ENCODE measurements at regions not wholly inside any gene's neighbourhood (a gene's known extent, or its start where the extent isn't known, plus 50 kb on each side); places are given as distances from the start of the nearest gene placed in this dataset.

DNA sequence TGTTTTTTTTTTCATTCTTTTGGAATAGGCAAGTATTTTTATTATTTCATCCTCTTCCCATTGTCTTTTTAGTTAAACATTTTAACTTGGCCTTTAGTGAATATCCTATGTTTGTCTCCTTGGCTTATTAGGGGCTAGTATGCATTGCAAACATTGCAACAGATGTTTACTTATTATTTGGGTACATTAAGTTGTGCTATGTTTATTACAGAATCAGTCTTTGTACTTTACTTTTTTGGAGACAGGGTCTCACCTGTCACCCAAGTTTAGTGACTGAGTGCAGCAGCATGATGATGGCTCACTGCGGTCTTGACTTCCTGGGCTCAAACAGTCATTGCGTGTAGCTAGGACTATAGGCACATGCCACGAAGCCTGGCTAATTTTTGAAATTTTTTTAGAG, 51.1 kb upstream of the NUDT6 start:
- H3K4me1 ChIP-seq (ENCODE audit: insufficient read depth, low read length), result no peaks in the 10 kb centered on the region
- 97% methylated on average over 3 of the region's 3 CpGs for WGBS
- H3K9me3 ChIP-seq (ENCODE audit: insufficient read depth, low read depth, low read length), result peaks cover 45% of the 10 kb centered on the region
- no peak overlapping the region for H3K27ac ChIP-seq (ENCODE audit: low read depth, low read length)
- peaks cover 46% of the 10 kb centered on the region for H3K36me3 ChIP-seq (ENCODE audit: insufficient read depth, low read length)
- H3K9ac ChIP-seq (ENCODE audit: low read depth, low read length), result no peak overlapping the region
- H3K27me3 ChIP-seq (ENCODE audit: insufficient read depth, low read length), result no peaks in the 10 kb centered on the region
- no peak overlapping the region for H3K4me3 ChIP-seq (ENCODE audit: low read length)

GRCh38 chr4:122976111-122976510, 53.7 kb upstream of the NUDT6 start:
- H3K9ac ChIP-seq (ENCODE audit: low read depth, low read length), result no peak overlapping the region
- peaks cover 66% of the 10 kb centered on the region for H3K36me3 ChIP-seq (ENCODE audit: insufficient read depth, low read length)
- H3K27ac ChIP-seq (ENCODE audit: low read depth, low read length), result no peak overlapping the region
- H3K4me1 ChIP-seq (ENCODE audit: insufficient read depth, low read length), result no peaks in the 10 kb centered on the region
- H3K27me3 ChIP-seq (ENCODE audit: insufficient read depth, low read length), result no peaks in the 10 kb centered on the region
- no peak overlapping the region for H3K4me3 ChIP-seq (ENCODE audit: low read length)
- H3K9me3 ChIP-seq (ENCODE audit: insufficient read depth, low read depth, low read length), result peaks cover 46% of the 10 kb centered on the region
- 91% methylated on average over 2 of the region's 2 CpGs for WGBS

- Histone ChIP-seq H3K27me3 (ENCODE audit: insufficient read depth, low read length) (no peaks in the 10 kb centered on the region), H3K9ac (ENCODE audit: low read depth, low read length) (no peak overlapping the region), H3K4me1 (ENCODE audit: insufficient read depth, low read length) (no peaks in the 10 kb centered on the region), H3K4me3 (ENCODE audit: low read length) (no peak overlapping the region), H3K36me3 (ENCODE audit: insufficient read depth, low read length) (peaks cover 66% of the 10 kb centered on the region), H3K27ac (ENCODE audit: low read depth, low read length) (no peak overlapping the region), H3K9me3 (ENCODE audit: insufficient read depth, low read depth, low read length) (peaks cover 46% of the 10 kb centered on the region)
- 96% methylated on average over 9 of the region's 9 CpGs for WGBS
These were observed 54.7 kb upstream of the NUDT6 start for GRCh38 chr4:122977103-122977502.

DNA sequence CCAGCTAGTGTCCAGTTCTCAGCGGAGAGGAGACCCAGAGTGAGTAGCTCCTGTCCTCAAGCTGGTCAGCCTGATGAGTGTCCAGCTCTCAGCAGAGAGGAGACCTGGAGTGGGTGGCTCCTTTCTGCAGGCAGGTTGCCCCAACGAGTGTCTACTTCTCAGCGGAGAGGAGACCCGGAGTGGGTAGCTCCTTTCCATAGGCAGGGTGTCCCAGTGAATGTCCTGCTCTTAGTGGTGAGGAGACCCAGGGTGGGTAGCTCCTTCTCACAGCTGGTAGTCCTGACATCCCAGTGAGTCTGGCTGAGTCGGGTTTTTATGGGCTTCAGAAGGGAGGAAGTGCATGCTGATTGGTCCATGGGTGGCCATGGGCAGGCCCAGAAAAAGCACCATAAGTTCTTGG, 55.7 kb upstream of the NUDT6 start:
- Histone ChIP-seq H3K9ac (ENCODE audit: low read depth, low read length) (no peak overlapping the region), H3K27me3 (ENCODE audit: insufficient read depth, low read length) (no peaks in the 10 kb centered on the region), H3K36me3 (ENCODE audit: insufficient read depth, low read length) (peaks cover 66% of the 10 kb centered on the region), H3K4me1 (ENCODE audit: insufficient read depth, low read length) (no peaks in the 10 kb centered on the region), H3K27ac (ENCODE audit: low read depth, low read length) (no peak overlapping the region), H3K9me3 (ENCODE audit: insufficient read depth, low read depth, low read length) (peaks cover 46% of the 10 kb centered on the region), H3K4me3 (ENCODE audit: low read length) (no peak overlapping the region)
- 96% methylated on average over 5 of the region's 5 CpGs for WGBS

DNA sequence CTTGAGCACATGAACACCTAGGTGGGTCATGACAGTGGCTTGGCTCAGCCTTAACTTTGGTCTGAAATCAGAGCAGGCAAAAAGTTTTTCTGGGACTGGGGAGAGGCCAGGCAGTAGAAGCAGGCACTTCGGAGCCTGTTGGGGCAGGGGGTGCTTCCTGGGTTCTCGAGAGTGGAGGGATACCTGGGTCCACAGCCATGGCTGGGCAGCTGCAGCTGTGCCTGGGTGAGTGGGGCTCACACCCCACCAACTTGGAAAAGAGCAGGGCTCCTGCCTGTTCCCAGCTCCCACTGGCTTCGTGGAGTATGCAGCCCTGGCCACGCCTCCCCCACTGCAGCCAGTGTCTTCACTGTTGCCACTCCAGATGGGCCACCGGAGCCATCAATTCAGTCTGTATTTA, 56.4 kb upstream of the NUDT6 start:
- 94% methylated on average over 5 of the region's 5 CpGs for WGBS

DNA sequence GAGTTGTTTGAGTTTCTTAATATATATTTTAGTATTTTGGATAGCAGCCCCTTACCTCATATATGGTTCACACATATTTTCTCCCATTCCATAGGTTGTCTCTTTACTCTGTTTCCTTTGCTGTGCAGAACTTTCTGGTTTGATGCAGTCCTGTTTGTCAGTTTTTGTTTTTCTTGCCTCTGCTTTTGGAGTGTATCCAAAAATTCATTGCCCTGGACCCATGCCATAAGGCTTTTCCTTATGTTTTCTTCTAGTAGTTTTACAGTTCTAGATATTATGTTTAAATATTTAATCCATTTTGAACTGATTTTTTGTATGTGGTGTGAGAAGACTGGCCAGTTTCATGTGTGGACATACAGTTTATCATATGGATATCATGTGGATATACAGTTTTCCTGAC, 58.5 kb upstream of the NUDT6 start:
- no peaks in the 10 kb centered on the region for H3K27me3 ChIP-seq (ENCODE audit: insufficient read depth, low read length)
- H3K36me3 ChIP-seq (ENCODE audit: insufficient read depth, low read length), result peaks cover 56% of the 10 kb centered on the region
- peaks cover 25% of the 10 kb centered on the region for H3K9me3 ChIP-seq (ENCODE audit: insufficient read depth, low read depth, low read length)
- no peak overlapping the region for H3K27ac ChIP-seq (ENCODE audit: low read depth, low read length)
- H3K9ac ChIP-seq (ENCODE audit: low read depth, low read length), result no peak overlapping the region
- no peaks in the 10 kb centered on the region for H3K4me1 ChIP-seq (ENCODE audit: insufficient read depth, low read length)
- no peak overlapping the region for H3K4me3 ChIP-seq (ENCODE audit: low read length)

More for the DNA sequence above, 56.4 kb upstream of the NUDT6 start:
- no peak overlapping the region for H3K27ac ChIP-seq (ENCODE audit: low read depth, low read length)
- peaks cover 43% of the 10 kb centered on the region for H3K9me3 ChIP-seq (ENCODE audit: insufficient read depth, low read depth, low read length)
- no peak overlapping the region for H3K9ac ChIP-seq (ENCODE audit: low read depth, low read length)
- H3K4me3 ChIP-seq (ENCODE audit: low read length), result no peak overlapping the region
- H3K36me3 ChIP-seq (ENCODE audit: insufficient read depth, low read length), result peaks cover 68% of the 10 kb centered on the region
- no peaks in the 10 kb centered on the region for H3K27me3 ChIP-seq (ENCODE audit: insufficient read depth, low read length)
- H3K4me1 ChIP-seq (ENCODE audit: insufficient read depth, low read length), result no peaks in the 10 kb centered on the region

- H3K4me3 ChIP-seq (ENCODE audit: low read length), result no peak overlapping the region
- H3K9me3 ChIP-seq (ENCODE audit: insufficient read depth, low read depth, low read length), result peaks cover 15% of the 10 kb centered on the region; the same call in 1 of the 2 replicates
- H3K27me3 ChIP-seq (ENCODE audit: insufficient read depth, low read length), result no peaks in the 10 kb centered on the region
- H3K4me1 ChIP-seq (ENCODE audit: insufficient read depth, low read length), result no peaks in the 10 kb centered on the region
- H3K27ac ChIP-seq (ENCODE audit: low read depth, low read length), result no peak overlapping the region
- peaks cover 26% of the 10 kb centered on the region for H3K36me3 ChIP-seq (ENCODE audit: insufficient read depth, low read length)
- H3K9ac ChIP-seq (ENCODE audit: low read depth, low read length), result no peak overlapping the region
- WGBS, result 87% methylated on average over 2 of the region's 2 CpGs
These were observed 66.3 kb upstream of the NUDT6 start for GRCh38 chr4:122988696-122989095.

DNA sequence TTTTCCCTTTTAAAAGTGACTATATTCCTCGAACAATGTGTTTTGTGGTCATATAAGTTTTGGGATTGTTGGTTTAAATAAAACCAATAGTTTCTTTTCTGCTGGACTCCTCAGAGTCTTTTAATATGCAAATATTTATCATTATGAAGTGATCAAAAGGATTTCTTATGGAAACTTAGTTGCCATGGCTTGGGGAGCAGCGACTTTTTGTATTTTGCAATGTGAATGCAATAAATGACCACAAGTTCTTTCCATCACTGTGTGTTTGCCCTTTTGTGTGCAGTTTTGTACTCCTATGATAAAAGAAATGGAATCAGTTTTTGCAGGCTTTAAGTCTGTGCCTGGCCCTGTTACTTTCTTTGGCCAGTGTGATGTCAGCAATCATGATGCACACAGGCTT, 68.5 kb upstream of the NUDT6 start:
- Histone ChIP-seq H3K4me1 (ENCODE audit: insufficient read depth, low read length) (no peaks in the 10 kb centered on the region), H3K27ac (ENCODE audit: low read depth, low read length) (no peak overlapping the region), H3K27me3 (ENCODE audit: insufficient read depth, low read length) (no peaks in the 10 kb centered on the region), H3K9ac (ENCODE audit: low read depth, low read length) (no peak overlapping the region), H3K4me3 (ENCODE audit: low read length) (no peak overlapping the region), H3K36me3 (ENCODE audit: insufficient read depth, low read length) (peaks cover 21% of the 10 kb centered on the region), H3K9me3 (ENCODE audit: insufficient read depth, low read depth, low read length) (peaks cover 15% of the 10 kb centered on the region; the same call in 1 of the 2 replicates)
- 96% methylated on average over 2 of the region's 2 CpGs for WGBS

- H3K4me1 ChIP-seq (ENCODE audit: insufficient read depth, low read length), result no peaks in the 10 kb centered on the region
- peaks cover 19% of the 10 kb centered on the region for H3K36me3 ChIP-seq (ENCODE audit: insufficient read depth, low read length)
- no peak overlapping the region for H3K4me3 ChIP-seq (ENCODE audit: low read length)
- peaks cover 10% of the 10 kb centered on the region; the same call in 1 of the 2 replicates for H3K9me3 ChIP-seq (ENCODE audit: insufficient read depth, low read depth, low read length)
- no peak overlapping the region for H3K9ac ChIP-seq (ENCODE audit: low read depth, low read length)
- H3K27ac ChIP-seq (ENCODE audit: low read depth, low read length), result no peak overlapping the region
- no peaks in the 10 kb centered on the region for H3K27me3 ChIP-seq (ENCODE audit: insufficient read depth, low read length)
These were observed 69.7 kb upstream of the NUDT6 start for GRCh38 chr4:122992057-122992456.

DNA sequence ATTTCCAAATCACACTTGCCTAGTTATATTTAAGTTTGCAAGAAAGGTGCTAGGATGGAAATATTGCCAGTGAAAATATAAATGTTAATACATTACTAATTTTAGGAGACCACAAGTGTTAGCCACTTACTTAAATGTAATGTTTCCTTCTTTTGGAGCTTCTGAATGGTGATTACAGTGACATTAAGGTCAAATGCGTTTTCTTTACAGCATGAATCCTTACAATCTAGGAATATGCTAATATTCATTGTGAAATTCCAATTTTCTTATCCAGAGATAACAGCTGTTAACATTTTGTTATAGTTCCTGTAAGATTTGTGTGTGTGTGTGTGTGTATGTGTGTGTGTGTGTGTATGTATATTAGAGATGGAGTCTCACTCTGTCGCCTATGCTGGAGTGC, 70.2 kb upstream of the NUDT6 start:
- no peak overlapping the region for H3K4me3 ChIP-seq (ENCODE audit: low read length)
- peaks cover 19% of the 10 kb centered on the region for H3K36me3 ChIP-seq (ENCODE audit: insufficient read depth, low read length)
- no peak overlapping the region for H3K27ac ChIP-seq (ENCODE audit: low read depth, low read length)
- no peaks in the 10 kb centered on the region for H3K27me3 ChIP-seq (ENCODE audit: insufficient read depth, low read length)
- H3K9me3 ChIP-seq (ENCODE audit: insufficient read depth, low read depth, low read length), result peaks cover 5% of the 10 kb centered on the region; the same call in 1 of the 2 replicates
- WGBS, result 100% methylated on average over 1 of the region's 2 CpGs
- no peaks in the 10 kb centered on the region for H3K4me1 ChIP-seq (ENCODE audit: insufficient read depth, low read length)
- H3K9ac ChIP-seq (ENCODE audit: low read depth, low read length), result no peak overlapping the region

- no peaks in the 10 kb centered on the region; the same call in 1 of the 2 replicates for H3K9me3 ChIP-seq (ENCODE audit: insufficient read depth, low read depth, low read length)
- WGBS, result 94% methylated on average over 1 of the region's 1 CpG
- H3K4me1 ChIP-seq (ENCODE audit: insufficient read depth, low read length), result no peaks in the 10 kb centered on the region
- H3K36me3 ChIP-seq (ENCODE audit: insufficient read depth, low read length), result peaks cover 17% of the 10 kb centered on the region
- H3K27me3 ChIP-seq (ENCODE audit: insufficient read depth, low read length), result no peaks in the 10 kb centered on the region
- H3K4me3 ChIP-seq (ENCODE audit: low read length), result no peak overlapping the region
- no peak overlapping the region for H3K9ac ChIP-seq (ENCODE audit: low read depth, low read length)
- no peak overlapping the region for H3K27ac ChIP-seq (ENCODE audit: low read depth, low read length)
These were observed 74.0 kb upstream of the NUDT6 start for GRCh38 chr4:122996350-122996749.

DNA sequence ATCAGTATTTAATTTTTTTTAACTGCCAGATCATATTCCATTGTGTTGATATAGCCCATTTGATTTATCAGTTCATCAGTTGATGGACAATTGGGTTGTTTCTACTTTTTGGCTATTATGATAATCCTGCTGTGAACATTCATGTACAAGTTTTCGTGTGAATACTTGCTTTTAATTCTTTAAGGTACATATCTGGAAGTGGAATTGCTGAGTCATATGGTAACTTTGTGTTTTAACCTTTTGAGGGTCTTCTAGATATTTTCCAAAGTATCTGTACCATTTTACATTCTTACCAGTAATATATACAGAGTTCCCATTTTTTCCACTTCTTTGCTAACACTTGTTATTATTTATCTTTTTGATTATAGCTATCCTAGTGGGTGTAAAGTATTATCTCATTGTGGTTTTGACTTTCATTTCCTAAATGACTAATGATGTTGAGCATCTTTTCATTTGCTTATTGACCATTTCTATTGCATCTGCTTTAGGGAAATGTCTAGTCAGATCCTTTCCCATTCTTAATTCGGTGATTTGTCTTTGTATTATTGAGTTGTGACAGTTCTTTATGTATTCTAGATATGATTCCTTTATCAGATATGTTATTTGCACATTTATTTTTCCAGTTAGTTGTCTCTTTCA, 75.2 kb upstream of the NUDT6 start:
- WGBS, result 96% methylated on average over 2 of the region's 2 CpGs
- Histone ChIP-seq H3K27ac (ENCODE audit: low read depth, low read length) (no peak overlapping the region), H3K27me3 (ENCODE audit: insufficient read depth, low read length) (no peaks in the 10 kb centered on the region), H3K36me3 (ENCODE audit: insufficient read depth, low read length) (peaks cover 11% of the 10 kb centered on the region), H3K9ac (ENCODE audit: low read depth, low read length) (no peak overlapping the region), H3K4me1 (ENCODE audit: insufficient read depth, low read length) (no peaks in the 10 kb centered on the region), H3K9me3 (ENCODE audit: insufficient read depth, low read depth, low read length) (no peaks in the 10 kb centered on the region; the same call in 1 of the 2 replicates), H3K4me3 (ENCODE audit: low read length) (no peak overlapping the region)

All from HUES64 (cell line).